ENCODE measurements at regions not wholly inside any gene's neighbourhood (a gene's known extent, or its start where the extent isn't known, plus 50 kb on each side); places are given as distances from the start of the nearest gene placed in this dataset.
"Not testable (repeated sequence)": the region's sequence is repeated elsewhere in the genome, so short reads cannot be mapped to it uniquely, and the experiment has no call there.

DNA sequence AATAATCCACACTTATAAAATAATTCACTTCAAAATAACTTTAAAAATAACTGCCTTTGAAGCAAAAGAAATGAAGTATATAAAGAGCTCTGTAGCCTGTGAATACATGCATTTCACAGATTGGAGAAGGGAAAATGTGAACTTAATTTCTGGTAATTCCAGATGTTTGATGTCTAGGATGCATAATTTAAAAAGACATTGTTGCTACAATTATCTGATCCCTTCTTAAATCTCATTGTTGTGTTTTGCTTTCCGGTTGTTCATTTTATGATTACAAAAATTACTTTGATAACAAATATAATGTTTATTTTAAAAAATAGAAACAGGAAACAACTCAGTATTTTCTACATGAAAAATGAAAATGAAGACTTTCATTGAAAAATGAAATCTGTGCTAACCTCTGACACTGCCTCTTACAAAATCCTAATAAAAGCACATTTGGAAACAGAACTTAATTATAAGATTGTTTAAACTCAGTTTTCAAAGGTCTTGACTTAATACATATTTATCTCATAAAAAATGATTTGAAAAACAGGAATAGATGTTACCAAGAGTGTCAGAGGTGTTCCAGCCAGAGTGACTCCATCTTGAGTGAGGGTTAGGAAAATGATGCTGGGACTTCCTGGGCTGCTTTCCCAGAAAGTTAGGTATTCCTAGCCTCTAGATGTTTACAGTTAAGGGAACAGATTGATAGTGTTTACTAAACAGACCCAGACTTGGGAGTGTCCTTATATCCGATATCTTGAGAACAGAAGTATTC lies 516.6 kb upstream of the SEMA3D start:
- Mint-ChIP-seq H3K27ac (ENCODE audit: low read depth) (no peak overlapping the region), H3K36me3 (ENCODE audit: insufficient read depth) (no peaks in the 10 kb centered on the region), H3K9me3 (peaks cover 6% of the 10 kb centered on the region), H3K4me3 (no peak overlapping the region), H3K4me1 (no peaks in the 10 kb centered on the region), H3K27me3 (no peaks in the 10 kb centered on the region)
- ATAC-seq (replicated peaks; ENCODE audit: extremely low read depth, poor library complexity, severe bottlenecking) (no peak), DNase-seq (ENCODE audit: low spot score in 2 of 2) (no peak)

DNA sequence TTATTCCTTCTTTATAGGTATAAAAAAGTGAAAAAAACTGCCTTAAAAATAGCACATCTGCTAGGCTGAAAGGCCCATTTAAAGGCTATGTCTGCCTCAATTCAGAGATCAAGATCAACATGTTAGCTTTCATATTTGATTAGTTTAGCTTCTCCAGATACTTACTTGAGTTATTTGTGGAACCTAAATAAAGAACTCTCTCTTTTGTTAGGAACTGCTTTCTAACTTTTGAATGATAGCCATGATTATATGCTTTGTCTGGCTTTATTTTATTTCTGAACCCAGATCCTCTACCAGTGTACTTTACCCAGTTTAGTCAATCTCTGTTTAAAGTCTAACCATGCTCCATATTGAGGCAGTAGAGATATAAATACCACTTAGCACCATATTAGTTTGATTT lies 515.5 kb upstream of the SEMA3D start:
- Mint-ChIP-seq H3K27ac (ENCODE audit: low read depth) (no peak overlapping the region), H3K9me3 (peaks cover 6% of the 10 kb centered on the region), H3K4me1 (no peaks in the 10 kb centered on the region), H3K4me3 (no peak overlapping the region), H3K36me3 (ENCODE audit: insufficient read depth) (no peaks in the 10 kb centered on the region), H3K27me3 (no peaks in the 10 kb centered on the region)
- no peak for DNase-seq (ENCODE audit: low spot score in 2 of 2)
- no peak for ATAC-seq (replicated peaks; ENCODE audit: extremely low read depth, poor library complexity, severe bottlenecking)

GRCh38 chr7:85699482-85699881 lies 512.6 kb upstream of the SEMA3D start:
- DNase-seq (ENCODE audit: low spot score in 2 of 2), result no peak
- Mint-ChIP-seq H3K4me1 (no peaks in the 10 kb centered on the region), H3K27ac (ENCODE audit: low read depth) (no peak overlapping the region), H3K9me3 (no peaks in the 10 kb centered on the region), H3K4me3 (no peak overlapping the region), H3K27me3 (no peaks in the 10 kb centered on the region), H3K36me3 (ENCODE audit: insufficient read depth) (no peaks in the 10 kb centered on the region)
- no peak for ATAC-seq (replicated peaks; ENCODE audit: extremely low read depth, poor library complexity, severe bottlenecking)

- no peak for ATAC-seq (replicated peaks; ENCODE audit: extremely low read depth, poor library complexity, severe bottlenecking)
- no peaks in the 10 kb centered on the region for H3K36me3 Mint-ChIP-seq (ENCODE audit: insufficient read depth)
- no peak overlapping the region for H3K4me3 Mint-ChIP-seq
- peaks cover 9% of the 10 kb centered on the region for H3K9me3 Mint-ChIP-seq
- H3K27me3 Mint-ChIP-seq, result no peaks in the 10 kb centered on the region
- DNase-seq (ENCODE audit: low spot score in 2 of 2), result no peak
- H3K4me1 Mint-ChIP-seq, result no peaks in the 10 kb centered on the region
- H3K27ac Mint-ChIP-seq (ENCODE audit: low read depth), result no peak overlapping the region
Measured at GRCh38 chr7:85695533-85695932, 508.7 kb upstream of the SEMA3D start.

DNA sequence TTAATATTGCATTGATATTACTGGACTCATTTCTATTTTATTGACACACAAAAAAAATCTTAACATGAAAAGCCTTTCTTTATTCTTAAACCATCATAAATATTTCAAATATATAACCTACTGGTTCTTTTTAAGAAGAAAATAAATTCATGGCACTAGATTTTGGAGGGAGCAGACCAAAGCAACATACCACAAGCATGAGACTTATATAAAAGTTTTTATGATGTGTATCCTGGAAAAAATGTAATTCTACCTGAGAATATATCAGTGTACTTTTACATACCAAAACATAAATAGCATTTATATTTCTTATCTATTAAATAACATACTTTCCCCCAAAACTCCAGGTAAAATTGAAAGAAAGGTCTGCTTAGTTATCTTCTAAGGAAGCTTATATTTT lies 508.2 kb upstream of the SEMA3D start:
- peaks cover 9% of the 10 kb centered on the region for H3K9me3 Mint-ChIP-seq
- H3K4me3 Mint-ChIP-seq, result no peak overlapping the region
- H3K36me3 Mint-ChIP-seq (ENCODE audit: insufficient read depth), result no peaks in the 10 kb centered on the region
- no peaks in the 10 kb centered on the region for H3K4me1 Mint-ChIP-seq
- H3K27me3 Mint-ChIP-seq, result no peaks in the 10 kb centered on the region
- ATAC-seq (replicated peaks; ENCODE audit: extremely low read depth, poor library complexity, severe bottlenecking) (no peak), DNase-seq (ENCODE audit: low spot score in 2 of 2) (no peak)
- no peak overlapping the region for H3K27ac Mint-ChIP-seq (ENCODE audit: low read depth)

- no peak for DNase-seq (ENCODE audit: low spot score in 2 of 2)
- Mint-ChIP-seq H3K9me3 (peaks cover 9% of the 10 kb centered on the region), H3K27ac (ENCODE audit: low read depth) (no peak overlapping the region), H3K27me3 (no peaks in the 10 kb centered on the region), H3K4me1 (no peaks in the 10 kb centered on the region), H3K4me3 (no peak overlapping the region), H3K36me3 (ENCODE audit: insufficient read depth) (no peaks in the 10 kb centered on the region)
- no peak for ATAC-seq (replicated peaks; ENCODE audit: extremely low read depth, poor library complexity, severe bottlenecking)
Measured at GRCh38 chr7:85693326-85693725, 506.5 kb upstream of the SEMA3D start.

GRCh38 chr7:85688712-85689111 lies 501.9 kb upstream of the SEMA3D start:
- no peak for ATAC-seq (replicated peaks; ENCODE audit: extremely low read depth, poor library complexity, severe bottlenecking)
- no peaks in the 10 kb centered on the region for H3K27me3 Mint-ChIP-seq
- no peaks in the 10 kb centered on the region for H3K4me1 Mint-ChIP-seq
- no peak overlapping the region for H3K4me3 Mint-ChIP-seq
- H3K36me3 Mint-ChIP-seq (ENCODE audit: insufficient read depth), result no peaks in the 10 kb centered on the region
- peaks cover 31% of the 10 kb centered on the region for H3K9me3 Mint-ChIP-seq
- H3K27ac Mint-ChIP-seq (ENCODE audit: low read depth), result no peak overlapping the region
- DNase-seq (ENCODE audit: low spot score in 2 of 2), result no peak

DNA sequence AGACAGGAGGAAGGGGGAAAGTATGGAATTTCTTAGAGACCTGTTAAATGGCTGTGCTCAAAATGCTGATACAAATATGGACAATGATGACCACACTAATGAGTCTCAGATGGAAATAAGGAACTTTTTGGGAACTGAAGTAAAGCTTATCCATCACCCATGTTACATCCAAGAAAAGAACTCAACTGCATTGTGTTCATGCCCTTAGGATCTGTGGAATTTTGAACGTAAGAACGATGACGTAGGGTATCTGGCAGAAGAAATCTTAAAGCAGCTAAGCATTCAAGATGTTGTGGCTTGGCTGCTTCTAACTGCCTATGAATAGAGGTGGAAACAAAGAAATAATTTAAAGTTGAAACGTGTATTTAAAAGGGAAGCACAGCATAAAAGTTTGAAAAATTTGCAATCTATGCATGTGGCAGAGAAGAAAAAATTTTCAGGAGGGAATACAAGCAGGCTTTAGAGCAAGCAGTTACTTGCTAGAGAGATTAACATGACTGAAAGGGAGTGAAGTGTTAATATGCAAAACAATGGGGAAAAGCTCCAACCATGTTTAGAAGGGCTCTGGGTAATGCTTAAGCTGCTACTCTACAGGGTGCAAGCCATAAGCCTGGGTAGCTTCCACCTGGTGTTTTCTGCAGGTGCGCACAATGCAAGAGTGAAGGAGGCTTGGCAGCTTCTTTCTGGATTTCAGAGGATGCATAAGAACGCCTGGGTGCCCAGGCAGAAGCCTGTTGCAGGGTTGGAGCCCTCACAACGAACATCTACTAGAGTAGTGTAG lies 499.7 kb upstream of the SEMA3D start:
- Mint-ChIP-seq H3K9me3 (peaks cover 26% of the 10 kb centered on the region), H3K36me3 (ENCODE audit: insufficient read depth) (no peaks in the 10 kb centered on the region), H3K4me3 (no peak overlapping the region), H3K27me3 (no peaks in the 10 kb centered on the region), H3K27ac (ENCODE audit: low read depth) (no peak overlapping the region), H3K4me1 (no peaks in the 10 kb centered on the region)
- no peak for DNase-seq (ENCODE audit: low spot score in 2 of 2)
- no peak for ATAC-seq (replicated peaks; ENCODE audit: extremely low read depth, poor library complexity, severe bottlenecking)

DNA sequence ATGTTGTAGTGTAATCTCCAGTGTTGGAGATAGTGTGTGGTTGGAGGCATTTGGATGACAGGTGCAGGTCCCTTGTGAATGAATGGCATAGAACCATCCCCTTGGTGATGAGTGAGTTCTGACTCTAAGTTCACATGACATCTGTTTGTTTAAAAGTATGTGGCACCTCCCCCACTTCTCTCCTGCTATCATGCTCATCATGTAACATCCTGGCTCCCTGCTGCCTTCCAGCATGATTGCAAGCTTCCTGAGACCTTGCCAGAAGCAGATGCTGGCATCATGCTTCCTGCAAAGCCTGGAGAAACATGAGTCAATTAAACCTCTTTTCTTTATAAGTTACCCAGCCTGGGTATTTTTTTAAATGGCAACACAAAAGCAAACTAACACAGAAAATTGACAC lies 499.0 kb upstream of the SEMA3D start:
- no peaks in the 10 kb centered on the region for H3K27me3 Mint-ChIP-seq
- H3K4me1 Mint-ChIP-seq, result no peaks in the 10 kb centered on the region
- no peak overlapping the region for H3K27ac Mint-ChIP-seq (ENCODE audit: low read depth)
- no peak for DNase-seq (ENCODE audit: low spot score in 2 of 2)
- H3K36me3 Mint-ChIP-seq (ENCODE audit: insufficient read depth), result no peaks in the 10 kb centered on the region
- ATAC-seq (replicated peaks; ENCODE audit: extremely low read depth, poor library complexity, severe bottlenecking), result no peak
- H3K9me3 Mint-ChIP-seq, result peaks cover 26% of the 10 kb centered on the region
- no peak overlapping the region for H3K4me3 Mint-ChIP-seq

- H3K4me1 Mint-ChIP-seq, result no peaks in the 10 kb centered on the region
- H3K9me3 Mint-ChIP-seq, result peaks cover 36% of the 10 kb centered on the region
- H3K27ac Mint-ChIP-seq (ENCODE audit: low read depth), result no peak overlapping the region
- DNase-seq (ENCODE audit: low spot score in 2 of 2), result no peak
- no peaks in the 10 kb centered on the region for H3K36me3 Mint-ChIP-seq (ENCODE audit: insufficient read depth)
- no peaks in the 10 kb centered on the region for H3K27me3 Mint-ChIP-seq
- no peak for ATAC-seq (replicated peaks; ENCODE audit: extremely low read depth, poor library complexity, severe bottlenecking)
- H3K4me3 Mint-ChIP-seq, result no peak overlapping the region
Measured at GRCh38 chr7:85682833-85683620, 496.2 kb upstream of the SEMA3D start.

DNA sequence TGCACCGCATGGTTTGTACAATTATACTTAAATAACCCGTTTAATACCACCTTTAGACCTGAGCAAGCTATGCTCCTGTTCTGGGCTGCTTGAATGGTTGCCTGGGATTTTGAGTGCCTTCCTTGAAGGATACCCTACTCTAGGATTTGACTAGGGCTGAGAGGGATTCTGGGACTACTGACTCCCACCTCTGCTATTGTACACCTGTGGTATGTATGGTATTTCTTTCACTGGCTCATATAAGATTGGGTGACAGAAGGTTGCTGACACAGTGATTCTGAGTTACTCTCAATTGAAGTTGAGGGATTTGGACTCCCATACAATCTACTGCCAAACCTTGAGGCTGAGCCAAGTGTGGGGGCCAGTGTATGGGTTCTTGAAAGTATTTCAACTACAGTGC lies 494.4 kb upstream of the SEMA3D start:
- Mint-ChIP-seq H3K4me3 (no peak overlapping the region), H3K36me3 (ENCODE audit: insufficient read depth) (no peaks in the 10 kb centered on the region), H3K4me1 (no peaks in the 10 kb centered on the region), H3K27me3 (no peaks in the 10 kb centered on the region), H3K27ac (ENCODE audit: low read depth) (no peak overlapping the region), H3K9me3 (peaks cover 29% of the 10 kb centered on the region)
- no peak for ATAC-seq (replicated peaks; ENCODE audit: extremely low read depth, poor library complexity, severe bottlenecking)
- DNase-seq (ENCODE audit: low spot score in 2 of 2), result no peak

DNA sequence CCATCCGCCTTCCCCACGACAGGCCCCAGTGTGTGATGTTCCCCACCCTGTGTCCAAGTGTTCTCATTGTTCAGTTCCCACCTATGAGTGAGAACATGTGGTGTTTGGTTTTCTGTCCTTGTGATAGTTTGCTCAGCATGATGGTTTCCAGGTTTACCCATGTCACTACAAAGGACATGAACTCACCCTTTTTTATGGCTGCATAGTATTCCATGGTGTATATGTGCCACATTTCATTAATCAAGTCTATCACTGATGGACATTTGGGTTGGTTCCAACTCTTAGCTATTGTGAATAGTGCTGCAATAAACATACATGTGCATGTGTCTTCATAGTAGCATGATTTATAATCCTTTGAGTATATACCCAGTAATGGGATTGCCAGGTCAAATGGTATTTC lies 488.2 kb upstream of the SEMA3D start:
- H3K36me3 Mint-ChIP-seq (ENCODE audit: insufficient read depth); H3K27ac Mint-ChIP-seq (ENCODE audit: low read depth); DNase-seq (ENCODE audit: low spot score in 2 of 2); H3K4me1 Mint-ChIP-seq; H3K27me3 Mint-ChIP-seq; ATAC-seq (replicated peaks; ENCODE audit: extremely low read depth, poor library complexity, severe bottlenecking); H3K4me3 Mint-ChIP-seq: not testable (repeated sequence)
- peaks cover 19% of the 10 kb centered on the region for H3K9me3 Mint-ChIP-seq
